ENCODE measurements at regions not wholly inside any gene's neighbourhood (a gene's known extent, or its start where the extent isn't known, plus 50 kb on each side); places are given as distances from the start of the nearest gene placed in this dataset.

GRCh38 chr22:48489551-48490499 is 1337.8 kb downstream of the BRD1 start:
- TF ChIP-seq CTCF (IDR thresholded peaks at IDR 0.05) (no peak), EZH2 (IDR thresholded peaks at IDR 0.05; ENCODE audit: borderline replicate concordance, insufficient read depth, low read depth, low read length, poor library complexity, severe bottlenecking) (no peak)
